ENCODE measurements at regions not wholly inside any gene's neighbourhood (a gene's known extent, or its start where the extent isn't known, plus 50 kb on each side); places are given as distances from the start of the nearest gene placed in this dataset.

GRCh38 chr1:178575611-178576361, 62.9 kb downstream of the TEX35 start:
- no peak overlapping the region for H3K9ac ChIP-seq (ENCODE audit: low read length)
- no peaks in the 10 kb centered on the region for H3K79me2 ChIP-seq (ENCODE audit: insufficient read depth, low read length)
- no peak overlapping the region for H3K27ac ChIP-seq (ENCODE audit: low read depth, low read length)
- peaks cover 16% of the 10 kb centered on the region for H3K27me3 Mint-ChIP-seq (ENCODE audit: low read depth, unreplicated experiment)
- H4K20me1 ChIP-seq (ENCODE audit: insufficient read depth, low read length): no peaks in the 10 kb centered on the region
- H3K36me3 Mint-ChIP-seq (ENCODE audit: low read depth, unreplicated experiment): no peaks in the 10 kb centered on the region
- no peak overlapping the region for H3K27ac Mint-ChIP-seq (ENCODE audit: unreplicated experiment)
- H3K9me3 ChIP-seq (ENCODE audit: insufficient read depth, low read depth, low read length): no peaks in the 10 kb centered on the region
- no peaks in the 10 kb centered on the region for H3K27me3 ChIP-seq (ENCODE audit: insufficient read depth, low read length)
- H3K4me1 Mint-ChIP-seq (ENCODE audit: low read depth, unreplicated experiment): peaks cover 6% of the 10 kb centered on the region
- no peak overlapping the region for H2AFZ ChIP-seq (ENCODE audit: low read depth, low read length)
- peak; percentile 8 for DNase-seq (ENCODE audit: low read depth)
- H3K4me1 ChIP-seq (ENCODE audit: insufficient read depth, low read length): peaks cover 4% of the 10 kb centered on the region
- TF ChIP-seq, protein P1, sequence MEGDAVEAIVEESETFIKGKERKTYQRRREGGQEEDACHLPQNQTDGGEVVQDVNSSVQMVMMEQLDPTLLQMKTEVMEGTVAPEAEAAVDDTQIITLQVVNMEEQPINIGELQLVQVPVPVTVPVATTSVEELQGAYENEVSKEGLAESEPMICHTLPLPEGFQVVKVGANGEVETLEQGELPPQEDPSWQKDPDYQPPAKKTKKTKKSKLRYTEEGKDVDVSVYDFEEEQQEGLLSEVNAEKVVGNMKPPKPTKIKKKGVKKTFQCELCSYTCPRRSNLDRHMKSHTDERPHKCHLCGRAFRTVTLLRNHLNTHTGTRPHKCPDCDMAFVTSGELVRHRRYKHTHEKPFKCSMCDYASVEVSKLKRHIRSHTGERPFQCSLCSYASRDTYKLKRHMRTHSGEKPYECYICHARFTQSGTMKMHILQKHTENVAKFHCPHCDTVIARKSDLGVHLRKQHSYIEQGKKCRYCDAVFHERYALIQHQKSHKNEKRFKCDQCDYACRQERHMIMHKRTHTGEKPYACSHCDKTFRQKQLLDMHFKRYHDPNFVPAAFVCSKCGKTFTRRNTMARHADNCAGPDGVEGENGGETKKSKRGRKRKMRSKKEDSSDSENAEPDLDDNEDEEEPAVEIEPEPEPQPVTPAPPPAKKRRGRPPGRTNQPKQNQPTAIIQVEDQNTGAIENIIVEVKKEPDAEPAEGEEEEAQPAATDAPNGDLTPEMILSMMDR (IDR thresholded peaks at IDR 0.05; ENCODE audit: insufficient read depth, low read depth, low read length): no peak
- no peak for TF ChIP-seq EZH2 (IDR thresholded peaks at IDR 0.05; ENCODE audit: insufficient read depth, low read length)
- FAIRE-seq: no peak
- H3K9me3 Mint-ChIP-seq (ENCODE audit: unreplicated experiment): peaks cover 1% of the 10 kb centered on the region
- no peak overlapping the region for H3K4me3 ChIP-seq (ENCODE audit: insufficient read depth, low read depth, low read length)
- H3K4me2 ChIP-seq (ENCODE audit: low read length): peak overlapping the region; percentile 4
- no peak overlapping the region for H3K4me3 Mint-ChIP-seq (ENCODE audit: unreplicated experiment)
- H3K36me3 ChIP-seq (ENCODE audit: insufficient read depth, low read length): no peaks in the 10 kb centered on the region

GRCh38 chr1:178576841-178577240, 63.9 kb downstream of the TEX35 start:
- Histone ChIP-seq H3K36me3 (ENCODE audit: insufficient read depth, low read length) (no peaks in the 10 kb centered on the region), H3K9ac (ENCODE audit: low read length) (no peak overlapping the region), H3K27ac (ENCODE audit: low read depth, low read length) (no peak overlapping the region), H3K4me2 (ENCODE audit: low read length) (no peak overlapping the region), H3K4me1 (ENCODE audit: insufficient read depth, low read length) (peaks cover 4% of the 10 kb centered on the region), H2AFZ (ENCODE audit: low read depth, low read length) (no peak overlapping the region), H4K20me1 (ENCODE audit: insufficient read depth, low read length) (no peaks in the 10 kb centered on the region), H3K27me3 (ENCODE audit: insufficient read depth, low read length) (no peaks in the 10 kb centered on the region), H3K9me3 (ENCODE audit: insufficient read depth, low read depth, low read length) (no peaks in the 10 kb centered on the region), H3K4me3 (ENCODE audit: insufficient read depth, low read depth, low read length) (no peak overlapping the region), H3K79me2 (ENCODE audit: insufficient read depth, low read length) (no peaks in the 10 kb centered on the region)
- peaks cover 1% of the 10 kb centered on the region for H3K9me3 Mint-ChIP-seq (ENCODE audit: unreplicated experiment)
- H3K4me1 Mint-ChIP-seq (ENCODE audit: low read depth, unreplicated experiment): peaks cover 6% of the 10 kb centered on the region
- no peak overlapping the region for H3K27ac Mint-ChIP-seq (ENCODE audit: unreplicated experiment)
- DNase-seq (ENCODE audit: low read depth): no peak
- no peak overlapping the region for H3K4me3 Mint-ChIP-seq (ENCODE audit: unreplicated experiment)
- H3K36me3 Mint-ChIP-seq (ENCODE audit: low read depth, unreplicated experiment): peaks cover 3% of the 10 kb centered on the region
- H3K27me3 Mint-ChIP-seq (ENCODE audit: low read depth, unreplicated experiment): peaks cover 22% of the 10 kb centered on the region
- TF ChIP-seq, protein P1 (IDR thresholded peaks at IDR 0.05; ENCODE audit: insufficient read depth, low read depth, low read length): no peak
- no peak for TF ChIP-seq EZH2 (IDR thresholded peaks at IDR 0.05; ENCODE audit: insufficient read depth, low read length)
- no peak for FAIRE-seq

GRCh38 chr1:178577882-178578281, 65.0 kb downstream of the TEX35 start:
- Histone ChIP-seq H3K27me3 (ENCODE audit: insufficient read depth, low read length) (no peaks in the 10 kb centered on the region), H2AFZ (ENCODE audit: low read depth, low read length) (no peak overlapping the region), H4K20me1 (ENCODE audit: insufficient read depth, low read length) (no peaks in the 10 kb centered on the region), H3K9me3 (ENCODE audit: insufficient read depth, low read depth, low read length) (no peaks in the 10 kb centered on the region), H3K4me2 (ENCODE audit: low read length) (no peak overlapping the region), H3K79me2 (ENCODE audit: insufficient read depth, low read length) (no peaks in the 10 kb centered on the region), H3K36me3 (ENCODE audit: insufficient read depth, low read length) (no peaks in the 10 kb centered on the region), H3K4me1 (ENCODE audit: insufficient read depth, low read length) (peaks cover 4% of the 10 kb centered on the region), H3K27ac (ENCODE audit: low read depth, low read length) (no peak overlapping the region), H3K4me3 (ENCODE audit: insufficient read depth, low read depth, low read length) (no peak overlapping the region), H3K9ac (ENCODE audit: low read length) (no peak overlapping the region)
- Mint-ChIP-seq H3K27me3 (ENCODE audit: low read depth, unreplicated experiment) (peaks cover 25% of the 10 kb centered on the region), H3K4me3 (ENCODE audit: unreplicated experiment) (no peak overlapping the region), H3K36me3 (ENCODE audit: low read depth, unreplicated experiment) (peaks cover 3% of the 10 kb centered on the region), H3K4me1 (ENCODE audit: low read depth, unreplicated experiment) (peaks cover 6% of the 10 kb centered on the region), H3K27ac (ENCODE audit: unreplicated experiment) (no peak overlapping the region), H3K9me3 (ENCODE audit: unreplicated experiment) (peaks cover 1% of the 10 kb centered on the region)
- TF ChIP-seq, protein P1 (IDR thresholded peaks at IDR 0.05; ENCODE audit: insufficient read depth, low read depth, low read length): no peak
- no peak for TF ChIP-seq EZH2 (IDR thresholded peaks at IDR 0.05; ENCODE audit: insufficient read depth, low read length)
- DNase-seq (ENCODE audit: low read depth) (no peak), FAIRE-seq (no peak)
